HG02938 (cell line): ENCODE measurements at regions not wholly inside any gene's neighbourhood (a gene's known extent, or its start where the extent isn't known, plus 50 kb on each side); places are given as distances from the start of the nearest gene placed in this dataset.
A peak's percentile ranks its signal among the peaks of the same experiment; 100 is the strongest.
"Not testable (repeated sequence)": the region's sequence is repeated elsewhere in the genome, so short reads cannot be mapped to it uniquely, and the experiment has no call there.

Source experiments
- ATAC-seq: cut with Tn5 transposase; IDR thresholded peaks from one replicate; pipeline ENCODE4 v1.9.1; 2021; ENCODE audit warnings: mild to moderate bottlenecking, moderate library complexity; ENCODE audit not compliant: unreplicated experiment

- ATAC-seq: no peak
Measured at GRCh38 chrX:109874548-109874947, 128.4 kb upstream of the TMEM164 start.

- no peak for ATAC-seq
Measured at GRCh38 chrX:109875831-109876230, 127.1 kb upstream of the TMEM164 start.

GRCh38 chrX:109878236-109878635 lies 124.7 kb upstream of the TMEM164 start:
- no peak for ATAC-seq

GRCh38 chrX:109879991-109880390 lies 122.9 kb upstream of the TMEM164 start:
- ATAC-seq: no peak

GRCh38 chrX:109880629-109881028 lies 122.3 kb upstream of the TMEM164 start:
- ATAC-seq: peak; percentile 81

GRCh38 chrX:109886122-109886761 lies 116.7 kb upstream of the TMEM164 start:
- no peak for ATAC-seq

- no peak for ATAC-seq
Measured at GRCh38 chrX:109889289-109890006, 113.5 kb upstream of the TMEM164 start.

GRCh38 chrX:109890300-109890699 lies 112.6 kb upstream of the TMEM164 start:
- ATAC-seq: no peak

GRCh38 chrX:109890910-109891502 lies 111.9 kb upstream of the TMEM164 start:
- ATAC-seq: peak; percentile 48

- not testable (repeated sequence) for ATAC-seq
Measured at GRCh38 chrX:109896024-109896423, 106.9 kb upstream of the TMEM164 start.

- ATAC-seq: no peak
Measured at GRCh38 chrX:109902665-109903064, 100.2 kb upstream of the TMEM164 start.

GRCh38 chrX:109911046-109911445 lies 91.9 kb upstream of the TMEM164 start:
- ATAC-seq: no peak

GRCh38 chrX:109912993-109913392 lies 89.9 kb upstream of the TMEM164 start:
- not testable (repeated sequence) for ATAC-seq

GRCh38 chrX:109914114-109914849 lies 88.6 kb upstream of the TMEM164 start:
- no peak for ATAC-seq

GRCh38 chrX:109918753-109919152 lies 84.2 kb upstream of the TMEM164 start:
- no peak for ATAC-seq

- ATAC-seq: no peak
Measured at GRCh38 chrX:109920325-109920724, 82.6 kb upstream of the TMEM164 start.

- no peak for ATAC-seq
Measured at GRCh38 chrX:109920868-109921267, 82.0 kb upstream of the TMEM164 start.

- ATAC-seq: no peak
Measured at GRCh38 chrX:109922190-109922589, 80.7 kb upstream of the TMEM164 start.

- not testable (repeated sequence) for ATAC-seq
Measured at GRCh38 chrX:109925003-109925402, 77.9 kb upstream of the TMEM164 start.

- no peak for ATAC-seq
Measured at GRCh38 chrX:109925656-109926055, 77.3 kb upstream of the TMEM164 start.

GRCh38 chrX:109926118-109926517 lies 76.8 kb upstream of the TMEM164 start:
- ATAC-seq: no peak
